Panc1 (cell line): ENCODE measurements at regions not wholly inside any gene's neighbourhood (a gene's known extent, or its start where the extent isn't known, plus 50 kb on each side); places are given as distances from the start of the nearest gene placed in this dataset.

Source experiments
- ATAC-seq: fragments of 200-7000 bp; cut with Tn5 transposase; 2 replicates; pipeline ENCODE4 v1.9.1; 2020; ENCODE audit warnings: mild to moderate bottlenecking, moderate library complexity
- BruUV-seq: library from RNA; stranded (reverse); fragments of 400-500 nt; replicated peaks from 2 replicates; lab custom pipeline; 2021; lab: Mats Ljungman, UMichigan
- CTCF ChIA-PET: fragments of 300-600 bp; sonication (Branson Sonifier 250); formaldehyde crosslinking; loops from one replicate; lab custom pipeline; 2022; ENCODE audit warnings: antibody characterized with exemption; lab: Charles Lee
- POLR2A ChIA-PET: fragments of 300-600 bp; sonication (Branson Sonifier 250); formaldehyde crosslinking; loops from one replicate; lab custom pipeline; 2022; ENCODE audit warnings: antibody characterized with exemption; lab: Charles Lee
- DNase-seq: peaks from one replicate; pipeline ENCODE4 v3.0.0-alpha.2; 2010; ENCODE audit warnings: low read depth, low spot score
- H3K27ac ChIP-seq: 2 replicates; pipeline ENCODE4 v1.5.1; 2011; ENCODE audit warnings: mild to moderate bottlenecking, low read length, inconsistent platforms
- H3K27me3 ChIP-seq: fragments of 200-500 bp; sonication (Bioruptor generic); 2 replicates; pipeline ENCODE4 v1.6.0; 2014; ENCODE audit warnings: low read length, inconsistent platforms; ENCODE audit not compliant: control insufficient read depth, insufficient read depth
- H3K36me3 ChIP-seq: fragments of 200-500 bp; sonication (Bioruptor generic); 2 replicates; pipeline ENCODE4 v1.5.1; 2014; ENCODE audit warnings: inconsistent platforms, mild to moderate bottlenecking, low read length, moderate library complexity; ENCODE audit not compliant: control insufficient read depth, insufficient read depth
- H3K4me1 ChIP-seq: 2 replicates; pipeline ENCODE4 v1.5.1; 2011; ENCODE audit warnings: inconsistent platforms, mild to moderate bottlenecking, low read length, moderate library complexity; ENCODE audit not compliant: control insufficient read depth, insufficient read depth
- H3K4me3 ChIP-seq, 2 experiments: 2 replicates each; pipeline ENCODE4 v1.5.1; 2011 to 2012; ENCODE audit warnings: low read depth in 2 of 2, low read length in 2 of 2, mild to moderate bottlenecking in 2 of 2, inconsistent platforms in 1 of 2, moderate library complexity in 1 of 2
- H3K9me3 ChIP-seq: fragments of 200-500 bp; sonication (Bioruptor generic); 2 replicates; pipeline ENCODE4 v1.5.1; 2014; ENCODE audit warnings: low read depth, mild to moderate bottlenecking, inconsistent platforms, low read length, moderate library complexity; ENCODE audit not compliant: control insufficient read depth, insufficient read depth
- CTCF ChIP-seq: fragments of 450-650 bp; IDR thresholded peaks from 2 replicates; pipeline ENCODE4 v1.5.1; 2017; ENCODE audit warnings: mild to moderate bottlenecking
- POLR2AphosphoS5 ChIP-seq: IDR thresholded peaks from 2 replicates; pipeline ENCODE4 v1.6.1; 2012; ENCODE audit warnings: mild to moderate bottlenecking, low read depth, low read length, moderate library complexity
- SIN3A ChIP-seq: IDR thresholded peaks from 2 replicates; pipeline ENCODE4 v1.6.1; 2012; ENCODE audit warnings: low read depth, mild to moderate bottlenecking, low read length, moderate library complexity, borderline replicate concordance; ENCODE audit not compliant: insufficient read depth
- TCF7L2 ChIP-seq: IDR thresholded peaks from 2 replicates; pipeline ENCODE4 v1.6.1; 2011; ENCODE audit warnings: mild to moderate bottlenecking, low read depth, low read length, inconsistent platforms
- in situ Hi-C: cut with HindIII; loops from 2 replicates; pipeline ENCODE4 v1.10.0; 2016; ENCODE audit warnings: low sequenced_read_pairs, low pct_unique_long_range_greater_than_20kb
- intact Hi-C: fragments of 100-400 bp; cut with micrococcal nuclease; formaldehyde crosslinking; loops from one replicate; pipeline ENCODE4 v1.10.0; 2022; ENCODE audit not compliant: unreplicated experiment
- TF ChIP-seq, protein P1 (sequence below), 2 experiments: IDR thresholded peaks; 2 replicates each; pipeline ENCODE4 v1.6.1; 2011 to 2012; ENCODE audit warnings: low read depth in 2 of 2, control low read depth in 1 of 2, low read length in 1 of 2, mild to moderate bottlenecking in 1 of 2, moderate library complexity in 1 of 2; ENCODE audit not compliant: insufficient read depth in 1 of 2

- intact Hi-C loops: no loop called here
- no peaks in the 10 kb centered on the region for H3K27me3 ChIP-seq
- no peak for ATAC-seq
- DNase-seq: no peak
- no peak overlapping the region for H3K27ac ChIP-seq
- no peaks in the 10 kb centered on the region for H3K9me3 ChIP-seq
- ChIA-PET POLR2A (no interaction called here), CTCF (no interaction called here)
- in situ Hi-C loops: no loop called here
- no peak overlapping the region for H3K4me3 ChIP-seq
- H3K36me3 ChIP-seq: no peaks in the 10 kb centered on the region
- no TSS peak for BruUV-seq
- no peak for TF ChIP-seq SIN3A
- no peak for TF ChIP-seq POLR2AphosphoS5
- TF ChIP-seq CTCF: no peak
- TF ChIP-seq, protein P1, sequence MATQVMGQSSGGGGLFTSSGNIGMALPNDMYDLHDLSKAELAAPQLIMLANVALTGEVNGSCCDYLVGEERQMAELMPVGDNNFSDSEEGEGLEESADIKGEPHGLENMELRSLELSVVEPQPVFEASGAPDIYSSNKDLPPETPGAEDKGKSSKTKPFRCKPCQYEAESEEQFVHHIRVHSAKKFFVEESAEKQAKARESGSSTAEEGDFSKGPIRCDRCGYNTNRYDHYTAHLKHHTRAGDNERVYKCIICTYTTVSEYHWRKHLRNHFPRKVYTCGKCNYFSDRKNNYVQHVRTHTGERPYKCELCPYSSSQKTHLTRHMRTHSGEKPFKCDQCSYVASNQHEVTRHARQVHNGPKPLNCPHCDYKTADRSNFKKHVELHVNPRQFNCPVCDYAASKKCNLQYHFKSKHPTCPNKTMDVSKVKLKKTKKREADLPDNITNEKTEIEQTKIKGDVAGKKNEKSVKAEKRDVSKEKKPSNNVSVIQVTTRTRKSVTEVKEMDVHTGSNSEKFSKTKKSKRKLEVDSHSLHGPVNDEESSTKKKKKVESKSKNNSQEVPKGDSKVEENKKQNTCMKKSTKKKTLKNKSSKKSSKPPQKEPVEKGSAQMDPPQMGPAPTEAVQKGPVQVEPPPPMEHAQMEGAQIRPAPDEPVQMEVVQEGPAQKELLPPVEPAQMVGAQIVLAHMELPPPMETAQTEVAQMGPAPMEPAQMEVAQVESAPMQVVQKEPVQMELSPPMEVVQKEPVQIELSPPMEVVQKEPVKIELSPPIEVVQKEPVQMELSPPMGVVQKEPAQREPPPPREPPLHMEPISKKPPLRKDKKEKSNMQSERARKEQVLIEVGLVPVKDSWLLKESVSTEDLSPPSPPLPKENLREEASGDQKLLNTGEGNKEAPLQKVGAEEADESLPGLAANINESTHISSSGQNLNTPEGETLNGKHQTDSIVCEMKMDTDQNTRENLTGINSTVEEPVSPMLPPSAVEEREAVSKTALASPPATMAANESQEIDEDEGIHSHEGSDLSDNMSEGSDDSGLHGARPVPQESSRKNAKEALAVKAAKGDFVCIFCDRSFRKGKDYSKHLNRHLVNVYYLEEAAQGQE (IDR thresholded peaks at IDR 0.05; ENCODE audit: insufficient read depth in 1 of 2, low read depth in 2 of 2, low read length in 1 of 2): no peak
- no peak for TF ChIP-seq TCF7L2
- no peaks in the 10 kb centered on the region for H3K4me1 ChIP-seq
Measured at GRCh38 chr5:122599000-122599399, 175.9 kb upstream of the SNX2 start.

GRCh38 chr5:122600924-122601323 lies 174.0 kb upstream of the SNX2 start:
- Histone ChIP-seq H3K4me1 (no peaks in the 10 kb centered on the region), H3K4me3 (no peak overlapping the region), H3K27me3 (no peaks in the 10 kb centered on the region), H3K27ac (no peak overlapping the region), H3K9me3 (no peaks in the 10 kb centered on the region), H3K36me3 (no peaks in the 10 kb centered on the region)
- in situ Hi-C loops (no loop called here), intact Hi-C loops (no loop called here)
- no TSS peak for BruUV-seq
- DNase-seq: no peak
- ChIA-PET POLR2A (no interaction called here), CTCF (no interaction called here)
- TF ChIP-seq, protein P1 (IDR thresholded peaks at IDR 0.05; ENCODE audit: insufficient read depth in 1 of 2, low read depth in 2 of 2, low read length in 1 of 2): no peak
- TF ChIP-seq CTCF (no peak), SIN3A (no peak), TCF7L2 (no peak), POLR2AphosphoS5 (no peak)
- ATAC-seq: no peak
